ENCODE measurements at regions not wholly inside any gene's neighbourhood (a gene's known extent, or its start where the extent isn't known, plus 50 kb on each side); places are given as distances from the start of the nearest gene placed in this dataset.

DNA sequence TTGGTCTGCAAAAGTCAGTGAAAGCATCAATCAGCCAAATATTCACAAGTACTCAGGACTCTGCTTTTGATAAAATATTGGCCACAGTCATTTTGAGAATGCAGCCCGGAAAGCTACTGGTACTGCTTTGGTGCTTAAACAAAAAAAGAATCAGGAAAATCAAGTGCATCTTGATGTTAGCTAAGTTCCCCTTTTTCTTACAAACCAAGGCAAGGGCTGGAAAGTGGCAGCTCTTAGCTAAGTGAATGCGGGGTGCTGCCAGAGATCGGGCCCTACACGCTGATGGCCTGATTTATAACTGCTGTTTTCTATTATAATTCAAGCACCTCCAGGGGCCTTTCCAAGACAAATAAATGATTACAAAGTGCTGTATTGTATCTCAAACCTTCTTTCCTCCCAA is 136.8 kb upstream of the MGMT start:
- TF ChIP-seq, protein P1, sequence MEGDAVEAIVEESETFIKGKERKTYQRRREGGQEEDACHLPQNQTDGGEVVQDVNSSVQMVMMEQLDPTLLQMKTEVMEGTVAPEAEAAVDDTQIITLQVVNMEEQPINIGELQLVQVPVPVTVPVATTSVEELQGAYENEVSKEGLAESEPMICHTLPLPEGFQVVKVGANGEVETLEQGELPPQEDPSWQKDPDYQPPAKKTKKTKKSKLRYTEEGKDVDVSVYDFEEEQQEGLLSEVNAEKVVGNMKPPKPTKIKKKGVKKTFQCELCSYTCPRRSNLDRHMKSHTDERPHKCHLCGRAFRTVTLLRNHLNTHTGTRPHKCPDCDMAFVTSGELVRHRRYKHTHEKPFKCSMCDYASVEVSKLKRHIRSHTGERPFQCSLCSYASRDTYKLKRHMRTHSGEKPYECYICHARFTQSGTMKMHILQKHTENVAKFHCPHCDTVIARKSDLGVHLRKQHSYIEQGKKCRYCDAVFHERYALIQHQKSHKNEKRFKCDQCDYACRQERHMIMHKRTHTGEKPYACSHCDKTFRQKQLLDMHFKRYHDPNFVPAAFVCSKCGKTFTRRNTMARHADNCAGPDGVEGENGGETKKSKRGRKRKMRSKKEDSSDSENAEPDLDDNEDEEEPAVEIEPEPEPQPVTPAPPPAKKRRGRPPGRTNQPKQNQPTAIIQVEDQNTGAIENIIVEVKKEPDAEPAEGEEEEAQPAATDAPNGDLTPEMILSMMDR (IDR thresholded peaks at IDR 0.05; ENCODE audit: extremely low read depth, missing control alignments), result no peak
- no peak for DNase-seq (ENCODE audit: low spot score)

DNA sequence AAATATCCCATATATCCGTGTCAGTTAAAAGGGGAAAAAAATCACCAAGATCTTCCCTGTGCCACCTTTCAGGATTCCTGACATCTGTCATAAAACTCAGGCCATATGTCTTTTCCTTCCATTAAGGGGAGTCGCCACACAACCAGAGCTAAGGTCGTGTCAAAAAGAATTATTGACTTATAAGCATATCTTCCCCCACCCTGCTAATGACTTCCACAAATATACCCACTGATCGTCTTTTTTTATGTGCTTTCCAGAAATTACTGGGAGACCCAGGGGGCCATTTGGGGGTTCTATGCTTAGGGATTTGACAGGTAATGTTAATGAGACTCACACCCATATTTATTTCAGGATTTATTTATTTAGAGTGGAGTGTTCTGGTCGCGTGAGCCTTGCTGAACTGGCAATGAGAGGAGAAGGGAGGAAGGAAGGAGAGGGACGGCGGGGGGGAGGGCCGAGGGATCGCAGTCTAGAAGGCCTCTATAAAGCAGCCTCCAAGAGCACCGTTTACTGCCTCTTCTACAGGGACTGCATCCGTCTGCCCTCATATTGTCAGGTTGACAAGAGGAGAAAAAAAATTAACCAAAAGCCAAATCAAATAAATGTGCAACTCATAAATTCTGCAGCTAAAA is 135.7 kb upstream of the MGMT start:
- DNase-seq (ENCODE audit: low spot score), result no peak
- TF ChIP-seq, protein P1 (IDR thresholded peaks at IDR 0.05; ENCODE audit: extremely low read depth, missing control alignments), result no peak

DNA sequence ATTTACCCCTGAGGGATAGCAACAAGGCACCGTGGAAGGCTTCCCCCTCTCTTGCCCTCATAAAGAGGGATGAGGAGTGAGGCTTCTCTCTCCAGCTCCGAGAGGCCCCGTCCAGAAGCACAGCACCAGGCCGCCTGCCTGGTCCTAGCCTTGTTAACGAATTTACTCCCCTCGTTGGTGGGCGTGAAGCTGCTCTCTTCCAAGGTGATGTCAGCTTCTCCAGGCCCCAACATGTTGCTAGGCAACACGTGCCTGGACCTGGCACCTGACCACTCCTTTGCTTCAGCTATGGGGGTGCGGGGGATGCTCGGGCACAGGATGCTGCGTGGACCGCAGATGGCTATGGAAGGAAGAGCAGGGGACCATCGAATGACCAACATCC is 135.2 kb upstream of the MGMT start:
- no peak for DNase-seq (ENCODE audit: low spot score)
- TF ChIP-seq, protein P1 (IDR thresholded peaks at IDR 0.05; ENCODE audit: extremely low read depth, missing control alignments), result no peak

DNA sequence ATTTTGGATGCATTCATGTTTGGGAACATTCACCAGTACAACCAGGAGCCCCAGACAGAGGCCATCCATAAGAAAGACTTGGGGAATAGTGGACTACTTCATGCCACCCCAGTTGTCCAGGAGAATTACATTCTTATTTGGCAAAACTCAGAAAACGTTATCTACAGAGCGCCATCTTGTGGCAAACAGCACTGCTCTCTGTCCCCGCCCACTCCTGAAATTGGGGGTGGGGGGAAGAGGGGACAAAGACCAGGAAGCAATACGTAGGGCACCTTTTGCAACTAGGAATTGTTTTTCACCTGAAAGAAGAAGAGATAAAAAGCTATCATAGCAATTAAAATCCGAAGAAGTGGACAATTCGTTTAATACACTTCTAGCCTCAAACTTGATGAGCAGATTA is 134.6 kb upstream of the MGMT start:
- DNase-seq (ENCODE audit: low spot score), result no peak
- TF ChIP-seq, protein P1 (IDR thresholded peaks at IDR 0.05; ENCODE audit: extremely low read depth, missing control alignments), result no peak

DNA sequence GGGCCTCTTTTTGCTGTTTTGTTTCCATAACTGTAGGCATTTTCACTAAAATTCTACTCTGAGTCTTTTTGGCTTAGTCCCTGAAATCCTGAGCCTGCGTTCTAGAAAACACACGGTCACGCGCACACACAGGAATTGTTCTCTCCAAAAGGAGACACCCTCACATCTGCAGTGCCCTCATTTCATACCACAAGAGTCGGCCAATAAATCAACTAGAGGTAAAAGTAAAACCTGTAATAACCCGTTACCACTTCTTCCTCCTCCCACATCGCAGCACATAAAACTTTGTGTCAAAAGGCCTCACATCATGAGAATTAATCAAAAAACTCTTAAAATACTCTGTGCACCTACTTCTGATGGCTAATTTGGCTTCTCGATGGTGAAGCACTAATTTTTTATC is 133.3 kb upstream of the MGMT start:
- no peak for DNase-seq (ENCODE audit: low spot score)

DNA sequence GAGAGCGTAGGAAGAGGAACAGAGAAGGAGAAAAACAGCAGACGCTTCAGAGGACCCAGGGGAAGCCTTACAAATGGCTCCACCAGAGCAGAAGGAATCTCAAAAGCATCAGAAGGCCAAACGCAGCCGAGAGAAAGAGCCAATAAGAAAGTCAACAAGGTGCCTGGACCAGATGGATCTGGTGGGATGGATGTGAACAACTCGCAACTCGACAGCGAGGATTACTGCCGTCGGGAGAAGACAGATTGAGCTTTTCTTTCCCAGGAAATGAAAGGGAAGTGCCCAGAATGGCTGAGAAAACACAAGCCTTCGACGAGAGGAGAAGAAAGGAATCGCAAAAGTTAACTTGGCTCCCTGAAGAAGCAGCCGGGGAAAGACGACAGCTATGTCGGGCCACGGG is 132.8 kb upstream of the MGMT start:
- no peak for DNase-seq (ENCODE audit: low spot score)
- TF ChIP-seq, protein P1 (IDR thresholded peaks at IDR 0.05; ENCODE audit: extremely low read depth, missing control alignments), result no peak

More for the DNA sequence above, 133.3 kb upstream of the MGMT start:
- TF ChIP-seq, protein P1 (IDR thresholded peaks at IDR 0.05; ENCODE audit: extremely low read depth, missing control alignments), result no peak

DNA sequence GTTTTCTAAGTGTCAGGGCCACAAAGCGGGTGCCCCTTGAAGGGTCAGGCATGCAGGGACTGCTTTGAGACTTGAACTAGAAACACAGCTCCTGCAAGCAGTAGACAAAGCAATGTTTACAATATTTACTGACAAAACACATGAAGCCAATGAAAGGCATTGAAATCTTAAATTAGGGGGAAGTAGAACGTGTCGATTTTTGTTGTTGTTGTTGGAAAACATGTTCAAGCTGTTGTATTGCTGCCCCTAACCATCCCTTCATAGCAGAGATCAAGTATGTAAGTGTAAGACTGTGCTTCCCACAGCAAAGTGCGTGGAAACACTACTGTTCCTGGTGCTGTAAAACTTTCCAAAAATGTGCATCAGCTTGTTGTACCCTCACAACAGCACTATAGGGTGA is 131.6 kb upstream of the MGMT start:
- no peak for DNase-seq (ENCODE audit: low spot score)
- TF ChIP-seq, protein P1 (IDR thresholded peaks at IDR 0.05; ENCODE audit: extremely low read depth, missing control alignments), result no peak
